Activated T-helper 1 cell treated with anti-CD3 and anti-CD28 coated beads, Interleukin-2, amount 50 U/mL, for 16 hours (primary cell): ENCODE measurements at regions not wholly inside any gene's neighbourhood (a gene's known extent, or its start where the extent isn't known, plus 50 kb on each side); places are given as distances from the start of the nearest gene placed in this dataset.

Experiments
- DNase-seq, 2 donors: peaks; one replicate each; pipeline ENCODE4 v3.0.0-alpha.2; 2020; ENCODE audit warnings: low read depth in 1 of 2, low spot score in 1 of 2

DNA sequence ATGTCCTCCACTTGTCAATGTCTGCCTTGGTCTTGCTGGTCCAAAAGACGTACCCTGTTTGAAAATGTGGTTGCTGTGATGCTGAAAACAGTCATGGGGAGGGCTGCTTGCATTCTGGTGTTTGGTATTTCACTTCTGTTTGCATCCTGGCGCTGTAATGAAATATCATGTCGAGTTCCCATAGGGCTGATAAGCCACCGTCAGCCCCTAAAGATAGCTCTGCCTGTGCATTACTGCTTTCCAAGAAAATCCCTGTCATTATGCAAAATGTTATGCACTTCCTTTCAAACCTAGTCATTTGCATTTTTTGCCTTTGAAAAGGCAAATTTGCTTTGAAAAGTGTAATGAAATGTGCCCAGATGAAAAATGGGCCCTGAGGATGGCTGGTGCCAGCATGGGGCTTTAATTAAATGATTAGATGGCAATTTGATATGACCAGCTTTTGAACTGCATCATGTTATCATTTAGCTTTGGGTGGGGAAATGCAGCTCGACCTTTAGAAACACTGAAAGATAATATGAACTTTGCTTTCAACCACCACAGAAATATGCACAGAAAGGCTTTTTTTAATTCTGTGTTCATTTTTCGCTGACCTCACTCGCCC lies 374.4 kb upstream of the SGCD start:
- no peak for DNase-seq

DNA sequence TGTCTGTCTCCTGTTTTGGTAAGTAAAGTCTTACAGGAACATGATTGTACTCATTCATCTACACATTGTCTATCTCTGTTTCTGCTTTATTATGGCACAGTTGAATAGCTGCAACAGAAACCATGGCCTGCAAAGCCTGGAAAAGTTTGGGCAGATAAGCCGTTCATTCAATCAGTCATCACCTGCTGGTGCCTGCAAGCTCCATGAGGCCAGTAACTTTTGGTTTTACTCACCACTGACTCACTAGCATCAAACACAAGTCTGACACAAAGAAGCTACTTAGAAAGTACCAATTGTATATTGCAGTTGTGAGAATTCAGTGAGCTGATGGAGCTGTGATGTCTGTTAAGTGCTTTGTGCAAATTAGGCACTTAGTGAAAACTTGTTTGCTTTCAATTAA lies 373.6 kb upstream of the SGCD start:
- no peak for DNase-seq

- DNase-seq, result no peak
These were observed 372.1 kb upstream of the SGCD start for GRCh38 chr5:155954701-155955445.

GRCh38 chr5:155957884-155958283 lies 369.1 kb upstream of the SGCD start:
- no peak for DNase-seq

GRCh38 chr5:155959082-155959481 lies 367.9 kb upstream of the SGCD start:
- DNase-seq, result no peak

GRCh38 chr5:155960177-155960576 lies 366.8 kb upstream of the SGCD start:
- DNase-seq, result no peak

GRCh38 chr5:155969537-155969936 lies 357.4 kb upstream of the SGCD start:
- DNase-seq, result no peak

DNA sequence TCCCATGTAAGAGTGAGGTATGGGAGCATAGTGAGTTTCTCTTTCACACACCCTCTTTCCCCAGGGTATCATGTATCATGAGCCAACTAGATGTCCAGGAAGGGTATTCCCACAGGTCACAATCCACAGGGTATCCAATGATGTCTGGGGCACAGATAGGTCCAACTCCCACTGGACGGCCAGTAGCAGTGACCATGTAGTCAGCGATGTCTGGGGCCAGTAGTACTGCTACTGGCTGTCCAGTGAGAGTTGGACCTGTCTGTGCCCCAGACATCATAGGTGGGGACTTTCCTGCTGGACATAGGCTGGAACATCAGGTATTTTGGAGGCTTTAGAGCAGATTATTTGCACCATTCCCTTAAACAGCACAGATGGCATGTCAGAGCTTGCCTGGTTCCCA lies 352.6 kb upstream of the SGCD start:
- DNase-seq, result no peak

GRCh38 chr5:155978850-155979249 lies 348.1 kb upstream of the SGCD start:
- no peak for DNase-seq

- no peak for DNase-seq
These were observed 344.6 kb upstream of the SGCD start for GRCh38 chr5:155982354-155982753.

DNA sequence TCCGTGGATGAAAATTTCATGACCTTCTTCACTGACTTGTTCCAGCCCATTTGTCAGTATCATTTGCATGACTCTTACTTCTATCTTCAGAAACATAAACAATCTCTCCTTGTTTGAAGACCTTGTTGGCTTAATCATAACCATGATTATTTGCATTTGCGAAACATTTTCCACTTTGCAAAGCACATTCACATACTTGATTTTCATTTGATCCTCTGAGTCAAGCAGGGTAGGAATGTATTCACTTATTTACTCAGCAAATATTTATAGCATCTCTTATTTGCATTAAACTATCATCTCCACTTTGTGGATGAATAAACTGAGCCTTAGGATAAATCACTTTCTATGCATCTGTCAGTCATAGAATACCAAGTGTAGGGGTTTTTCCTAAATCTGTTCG lies 343.0 kb upstream of the SGCD start:
- no peak for DNase-seq

GRCh38 chr5:155987265-155987810 lies 339.6 kb upstream of the SGCD start:
- no peak for DNase-seq

- DNase-seq, result no peak
These were observed 337.1 kb upstream of the SGCD start for GRCh38 chr5:155989879-155990278.

DNA sequence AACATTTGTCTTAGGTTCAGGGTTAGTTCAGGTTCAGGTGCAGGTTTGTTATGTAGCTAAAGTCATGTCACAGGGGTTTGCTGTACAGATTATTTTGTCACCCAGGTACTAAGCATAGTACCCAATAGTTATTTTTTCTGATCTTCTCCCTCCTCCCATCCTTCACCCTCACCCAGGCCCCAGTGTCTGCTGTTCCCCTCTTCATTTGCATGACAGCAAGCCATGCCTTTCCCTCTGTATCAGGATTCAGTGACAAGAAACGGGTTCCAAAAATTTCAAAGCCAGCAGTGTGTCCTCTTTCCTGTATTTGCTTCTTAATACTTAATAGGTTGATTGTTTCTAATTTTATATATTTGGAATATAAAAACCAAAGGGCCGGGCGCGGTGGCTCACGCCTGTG lies 330.8 kb upstream of the SGCD start:
- no peak for DNase-seq

DNA sequence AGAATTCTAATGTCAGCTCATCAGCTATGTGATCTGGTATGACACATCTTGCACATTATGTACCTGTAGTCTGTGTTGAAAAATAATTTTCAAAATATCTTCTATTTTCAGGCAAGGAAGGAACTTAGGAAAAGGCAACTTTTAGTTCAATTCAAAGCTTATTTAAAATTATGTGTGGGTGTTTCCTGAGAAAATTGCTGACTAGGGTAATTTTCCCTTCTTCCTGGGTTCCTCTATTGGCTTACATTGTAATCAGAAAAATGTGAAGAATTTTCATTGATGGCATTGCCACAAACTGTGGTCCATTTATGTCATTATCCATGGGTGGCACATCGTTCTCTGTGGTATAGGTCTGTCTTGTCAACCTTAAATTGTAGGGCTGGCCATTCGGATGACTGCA lies 328.7 kb upstream of the SGCD start:
- no peak for DNase-seq

DNA sequence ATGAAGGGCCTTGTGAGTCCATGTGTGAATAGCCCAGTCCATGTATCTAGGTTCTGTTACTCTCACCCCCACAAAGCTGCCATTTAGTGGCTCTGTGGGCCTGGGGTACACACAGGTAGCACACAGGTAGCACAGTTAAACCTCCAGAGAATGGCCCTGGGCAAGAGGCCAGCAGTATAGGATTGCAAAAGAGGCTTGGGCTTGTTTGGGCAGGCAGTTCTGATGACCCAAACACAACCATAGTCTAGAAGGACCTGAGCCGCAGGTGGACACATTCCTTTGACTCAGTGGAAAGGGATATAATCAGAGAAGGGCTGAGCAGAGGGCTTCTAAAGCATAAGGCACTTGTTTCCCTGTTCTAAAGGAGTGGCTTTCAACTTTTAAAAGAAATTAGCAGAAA lies 326.8 kb upstream of the SGCD start:
- no peak for DNase-seq

DNA sequence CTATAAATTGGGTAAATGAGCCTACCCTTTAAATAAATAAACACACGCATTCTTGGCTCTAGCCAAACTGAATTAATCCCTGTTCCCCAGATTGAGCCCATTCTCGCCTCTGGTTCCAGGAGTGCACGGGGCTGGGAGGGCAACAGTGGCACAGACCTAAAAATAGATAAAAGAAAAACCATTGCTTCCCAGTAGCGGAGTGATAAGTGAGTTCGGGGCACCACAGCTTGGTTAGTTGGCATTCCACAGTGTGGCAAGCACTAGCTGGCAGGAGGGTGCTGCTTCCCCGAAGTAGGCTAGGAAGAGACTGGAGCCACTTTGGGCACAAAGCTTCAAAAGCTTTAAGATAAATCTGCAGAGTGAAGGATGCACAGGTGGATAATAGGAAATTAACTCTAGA lies 322.2 kb upstream of the SGCD start:
- no peak for DNase-seq

DNA sequence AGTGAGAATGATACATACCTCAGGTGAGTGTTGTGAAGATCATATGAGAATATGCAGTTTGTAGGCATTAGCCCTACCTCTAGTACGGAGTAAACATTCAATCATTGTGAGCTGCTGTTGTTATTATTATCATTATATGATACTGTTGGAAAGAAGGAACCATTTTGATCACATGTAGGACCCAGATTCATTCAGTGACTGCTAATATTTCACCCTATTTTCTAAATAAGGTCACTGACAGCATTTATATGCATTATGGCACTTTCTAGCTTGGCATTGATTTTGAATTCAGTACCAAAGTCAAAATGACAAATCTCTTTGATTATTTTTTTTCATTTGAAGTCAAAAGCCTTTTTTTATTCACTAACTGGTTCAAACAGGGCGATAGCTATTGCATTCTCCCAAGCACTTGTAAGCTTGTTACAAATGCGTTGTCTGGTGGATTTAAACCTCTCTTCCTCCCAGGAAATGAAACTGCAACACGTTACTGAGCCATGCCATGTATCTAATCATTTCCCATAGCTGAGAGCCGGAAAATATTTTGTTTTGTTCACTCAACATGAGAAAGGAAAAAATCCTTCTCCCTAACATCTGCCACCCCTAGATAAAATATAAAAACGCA lies 320.8 kb upstream of the SGCD start:
- DNase-seq, result no peak

DNA sequence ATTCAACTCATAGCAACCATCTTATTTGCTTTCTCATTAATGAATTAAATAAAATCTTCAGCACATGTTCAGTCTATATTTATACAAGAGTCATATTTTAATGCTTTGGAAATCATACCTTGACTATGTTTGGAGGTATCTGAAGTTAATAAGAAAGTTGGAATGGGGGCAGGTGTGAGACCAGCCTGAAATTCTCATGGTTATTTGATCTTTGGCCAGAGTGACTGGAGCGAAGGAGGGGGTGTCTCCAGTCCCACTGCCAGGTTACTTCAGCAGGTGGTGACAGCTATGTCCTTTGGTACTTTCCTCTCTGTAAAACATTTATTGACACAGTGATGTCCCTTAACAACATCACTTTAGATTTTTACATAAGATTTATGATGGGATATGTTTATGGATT lies 318.1 kb upstream of the SGCD start:
- no peak for DNase-seq

DNA sequence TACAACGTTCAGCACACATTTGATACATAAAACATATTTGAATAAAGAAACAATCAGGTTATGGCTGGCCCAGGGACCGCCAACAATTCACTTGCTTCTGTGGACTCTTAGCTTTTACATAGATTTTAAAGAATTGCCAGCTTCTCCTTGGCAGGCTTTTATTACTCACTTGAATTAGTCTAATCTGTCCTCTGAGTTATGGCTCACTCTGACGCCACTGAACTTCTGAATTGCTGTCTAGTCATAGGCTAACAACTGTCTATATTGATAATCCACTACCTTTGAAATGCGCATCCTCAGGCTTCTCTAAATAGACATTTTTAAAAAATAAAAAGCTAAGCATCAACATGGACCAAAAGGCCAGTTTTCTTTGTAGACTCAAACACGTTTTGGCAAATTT lies 317.4 kb upstream of the SGCD start:
- no peak for DNase-seq

- no peak for DNase-seq
These were observed 311.8 kb upstream of the SGCD start for GRCh38 chr5:156015137-156015536.

GRCh38 chr5:156019130-156019529 lies 307.8 kb upstream of the SGCD start:
- DNase-seq, result no peak
